HG03060 (cell line): ENCODE measurements at regions not wholly inside any gene's neighbourhood (a gene's known extent, or its start where the extent isn't known, plus 50 kb on each side); places are given as distances from the start of the nearest gene placed in this dataset.

ENCODE experiments used
- ATAC-seq: cut with Tn5 transposase; IDR thresholded peaks from one replicate; pipeline ENCODE4 v1.9.1; 2021; ENCODE audit warnings: low read depth, moderate number of reproducible peaks; ENCODE audit not compliant: unreplicated experiment

DNA sequence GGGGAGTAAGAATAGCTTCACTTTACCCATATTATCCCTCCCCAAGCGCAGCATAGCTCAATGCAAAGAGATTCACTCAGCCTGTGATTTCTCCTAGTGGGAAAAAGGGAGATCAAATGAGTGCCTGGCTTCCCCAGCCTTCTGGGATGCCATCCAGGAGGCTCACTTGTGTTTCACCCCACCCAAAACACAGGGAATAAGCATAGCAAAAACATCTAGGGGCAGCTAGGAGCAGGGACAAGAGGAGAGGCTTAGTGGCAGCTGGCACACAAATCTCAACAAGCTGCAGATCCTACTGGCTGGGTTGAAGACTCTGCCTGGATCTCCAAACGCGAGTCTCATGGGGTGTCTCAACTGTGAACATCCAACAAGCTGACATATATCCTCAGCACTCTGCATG, 715.8 kb downstream of the RNF144B start:
- no peak for ATAC-seq

DNA sequence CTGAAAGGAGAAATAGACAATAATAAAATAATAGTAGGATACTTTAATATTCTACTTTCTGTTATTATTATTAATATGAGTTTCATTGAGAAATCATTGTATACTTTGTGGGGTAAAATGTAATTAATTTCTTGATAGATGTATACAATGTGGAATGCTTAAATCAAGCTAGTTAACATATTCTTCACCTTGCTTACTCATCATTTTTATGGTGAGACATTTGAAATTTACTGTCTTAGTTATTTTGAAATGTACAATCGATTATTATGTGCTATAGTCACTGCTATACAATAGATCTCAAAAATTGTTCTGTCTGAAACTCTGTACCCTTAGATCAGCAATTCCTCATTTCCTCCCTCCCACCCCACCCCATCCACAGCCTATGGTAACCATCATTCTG, 720.3 kb downstream of the RNF144B start:
- no peak for ATAC-seq

DNA sequence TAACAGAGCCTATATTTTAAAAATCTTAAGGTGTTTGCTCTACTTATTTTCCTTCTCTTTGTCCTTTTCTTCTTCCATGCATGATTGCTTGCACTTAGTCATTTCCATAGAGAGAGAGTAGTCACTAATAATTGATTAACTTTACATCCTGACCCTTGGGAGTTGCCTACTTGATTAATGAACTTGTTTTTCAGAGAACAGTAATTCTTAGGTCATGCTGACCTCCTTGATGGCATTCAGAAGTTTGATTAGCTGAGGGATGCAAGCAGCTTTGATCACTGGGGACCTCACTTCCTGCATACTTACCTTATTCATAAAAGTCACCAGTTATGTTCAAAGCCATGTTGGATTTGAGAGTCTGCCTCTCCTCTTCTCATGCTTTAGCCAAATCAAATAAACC, 715.6 kb upstream of the ID4 start:
- ATAC-seq = no peak

DNA sequence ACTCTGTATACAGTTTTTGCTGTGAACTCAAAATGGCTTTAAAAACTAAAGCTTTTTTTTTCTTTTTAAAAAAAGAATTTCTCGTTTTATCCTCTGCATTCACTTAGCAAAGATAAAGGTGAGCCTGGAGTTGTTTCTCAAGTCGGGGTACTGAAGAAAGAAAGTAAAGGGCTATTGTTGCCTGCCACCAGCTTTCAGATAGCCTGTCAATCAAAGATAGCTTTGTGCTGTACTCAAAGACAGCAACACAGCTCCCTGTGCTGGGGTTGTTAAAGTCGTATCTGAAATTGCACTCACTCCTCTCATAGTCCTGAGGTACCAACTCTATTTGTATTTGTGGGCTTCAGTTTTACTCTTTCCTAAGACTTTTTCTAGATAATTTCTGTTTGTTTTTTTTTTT, 710.1 kb upstream of the ID4 start:
- no peak for ATAC-seq

DNA sequence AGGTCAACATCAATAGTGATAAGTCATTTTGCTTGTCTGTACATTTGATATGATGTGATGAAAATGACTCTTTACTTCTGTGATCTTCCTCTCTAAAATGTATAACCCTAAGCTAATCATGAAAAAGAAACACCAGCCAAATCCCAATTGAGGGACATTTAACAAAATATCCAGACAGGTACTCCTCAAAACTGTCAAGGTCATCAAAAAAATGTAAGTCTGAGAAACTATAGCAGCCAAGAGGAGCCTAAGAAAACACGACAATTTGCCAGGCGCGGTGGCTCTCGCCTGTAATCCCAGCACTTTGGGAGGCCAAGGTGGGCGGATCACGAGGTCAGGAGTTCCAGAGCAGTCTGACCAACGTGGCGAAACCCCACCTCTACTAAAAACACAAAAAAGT, 708.5 kb upstream of the ID4 start:
- ATAC-seq = no peak

DNA sequence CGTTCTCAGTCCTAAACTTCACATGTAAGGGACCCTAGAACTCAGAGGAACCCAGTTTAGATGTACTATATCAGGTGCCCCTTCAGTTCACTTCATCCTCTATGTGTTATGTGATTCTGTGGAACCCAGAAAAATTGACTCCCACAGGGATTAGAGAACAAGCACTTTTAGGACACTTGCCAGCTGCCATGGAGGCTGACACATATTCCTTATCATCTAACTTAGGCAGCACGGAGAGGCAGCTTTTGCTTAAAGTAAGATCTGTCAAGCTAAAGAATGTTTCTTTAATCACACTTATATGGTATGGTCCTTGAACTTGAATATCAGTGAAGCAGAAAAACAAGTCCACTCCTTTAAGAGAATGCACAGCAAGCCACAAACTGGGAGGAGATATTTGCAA, 701.5 kb upstream of the ID4 start:
- no peak for ATAC-seq

DNA sequence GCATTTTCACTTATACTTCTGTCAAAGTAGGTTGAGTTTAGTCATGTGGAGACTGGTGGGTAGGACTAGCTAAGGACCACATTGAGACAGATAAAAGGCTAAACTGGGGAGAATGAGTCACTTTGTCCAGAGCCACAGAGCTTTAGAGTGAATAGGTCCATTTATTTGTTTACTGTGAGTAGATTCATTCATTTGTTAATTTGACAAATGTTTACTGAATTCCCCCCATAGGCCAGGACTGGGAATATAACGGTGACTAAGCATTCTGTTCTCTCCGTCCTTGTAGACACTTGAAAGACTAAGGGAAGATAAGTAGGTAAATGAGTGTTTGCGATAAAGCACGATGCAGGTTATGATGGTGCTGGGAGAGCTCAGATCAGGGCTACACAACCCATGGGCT, 699.7 kb upstream of the ID4 start:
- no peak for ATAC-seq

DNA sequence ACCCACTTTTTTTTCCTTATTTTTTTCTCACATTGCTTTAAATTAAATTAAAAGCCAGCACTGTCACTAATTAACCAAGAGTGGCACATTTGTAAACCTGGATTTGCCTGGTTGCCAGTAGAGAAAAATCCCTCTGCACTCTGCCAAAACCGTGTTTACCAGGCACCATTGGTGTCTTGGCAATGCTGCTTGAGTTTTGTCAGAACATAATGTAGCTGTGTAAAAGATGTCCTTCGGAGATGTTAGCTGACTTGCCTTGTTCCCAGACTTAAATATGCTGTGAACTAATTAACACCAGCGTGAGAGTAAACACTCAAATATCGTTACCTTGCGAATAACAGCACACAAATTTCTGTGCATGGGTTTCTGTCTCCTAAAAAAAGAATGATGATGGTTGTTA, 694.9 kb upstream of the ID4 start:
- ATAC-seq = no peak

DNA sequence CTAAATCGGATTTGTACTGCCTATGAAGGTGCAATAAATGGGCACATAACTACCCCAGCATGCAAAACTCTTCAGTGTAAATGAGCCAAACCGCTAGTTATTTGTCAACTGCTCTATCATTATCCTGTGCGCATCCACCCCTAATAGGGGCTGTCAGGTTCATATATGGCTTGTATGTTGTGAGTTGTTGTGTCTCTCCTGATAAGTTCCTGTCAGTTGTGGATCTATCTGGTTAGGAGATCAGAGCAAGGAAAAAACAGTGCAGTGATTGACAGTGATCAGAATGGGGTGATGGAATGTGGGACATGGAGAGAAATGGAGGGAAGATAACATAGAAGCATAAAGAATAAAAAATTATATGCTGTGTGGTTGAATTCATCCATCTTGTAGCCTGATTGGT, 686.9 kb upstream of the ID4 start:
- no peak for ATAC-seq

DNA sequence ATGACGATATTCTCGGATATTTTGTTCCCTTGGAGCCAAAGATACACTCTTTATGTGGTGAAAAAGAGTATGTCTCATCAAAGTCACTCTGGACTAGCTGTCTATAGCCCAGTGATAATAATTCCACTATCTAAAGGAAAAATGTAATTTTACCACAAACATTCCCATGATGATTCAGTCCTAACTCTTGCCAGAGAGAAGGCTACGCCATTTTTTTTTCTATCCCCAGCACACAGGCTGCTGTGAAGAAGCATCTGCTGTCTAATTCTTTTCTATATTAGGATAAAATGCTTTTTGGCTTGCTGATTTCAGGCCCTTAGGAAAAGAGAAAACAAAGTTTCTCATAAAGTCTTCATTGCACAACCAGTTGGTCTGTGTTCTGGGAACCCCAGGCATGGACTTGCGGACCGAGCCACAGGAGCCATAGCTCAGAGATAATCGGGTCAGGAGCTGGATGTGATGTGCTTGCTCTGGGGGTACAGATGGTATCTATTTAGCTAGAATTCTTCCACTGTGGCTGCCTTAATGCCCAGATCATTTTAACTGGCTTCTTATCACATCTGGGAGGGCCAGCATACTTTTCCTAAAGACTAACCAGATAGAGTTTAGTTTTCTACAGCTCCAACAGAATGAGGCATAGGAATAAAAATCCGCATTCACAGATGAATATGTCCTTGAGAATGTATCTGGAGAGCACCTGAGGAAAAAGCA, 683.7 kb upstream of the ID4 start:
- no peak for ATAC-seq

DNA sequence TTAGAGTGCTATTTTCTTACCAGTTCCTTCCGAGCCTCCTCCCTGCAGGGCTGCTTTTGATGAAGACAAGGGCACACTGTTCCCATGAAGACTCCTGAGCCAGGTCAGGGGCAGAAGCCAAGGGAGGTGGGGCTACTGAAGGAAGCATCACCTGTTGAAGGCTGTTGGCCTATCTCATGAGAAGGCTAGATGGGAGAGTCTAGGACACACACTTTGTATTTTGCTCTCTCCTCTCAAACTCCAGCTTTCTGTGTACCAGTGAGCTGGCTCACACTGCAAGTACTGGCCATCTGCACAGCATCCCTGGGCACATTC, 683.2 kb upstream of the ID4 start:
- no peak for ATAC-seq

DNA sequence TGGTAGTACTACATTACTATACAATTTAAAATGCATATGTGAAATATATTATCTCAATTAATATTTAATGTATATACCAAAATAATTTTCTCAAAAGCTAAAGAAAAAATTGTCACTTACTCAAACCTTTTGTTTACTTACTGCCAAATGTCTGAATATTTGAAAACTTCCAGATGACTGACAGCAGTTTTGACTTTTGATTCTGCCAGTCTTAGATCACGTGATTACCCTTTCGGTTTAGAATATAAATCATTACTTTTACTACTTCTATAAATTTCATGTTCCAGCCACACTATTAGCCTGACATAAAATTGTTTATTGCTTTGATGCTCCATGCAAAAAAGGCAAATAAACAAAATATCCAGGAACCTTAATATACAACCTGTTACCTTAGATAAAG, 680.7 kb upstream of the ID4 start:
- ATAC-seq = no peak

DNA sequence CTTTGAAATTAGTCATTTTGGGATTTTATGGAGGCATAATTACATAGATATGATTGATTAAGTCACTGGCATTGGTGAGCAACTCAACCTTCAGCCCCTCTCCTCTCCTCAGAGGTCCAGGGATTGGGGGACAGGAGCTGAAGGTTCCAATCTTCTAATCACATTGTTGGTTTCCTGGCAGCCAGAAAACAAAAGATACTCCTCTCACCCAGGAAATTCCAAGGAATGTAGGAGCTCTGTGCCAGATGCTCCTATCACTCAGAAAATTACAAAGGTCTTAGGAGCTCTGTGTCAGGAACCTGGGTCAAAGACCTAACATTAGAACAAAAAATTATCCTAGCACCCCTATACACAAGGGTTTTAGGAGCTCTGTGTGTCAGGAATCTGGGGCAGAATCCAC, 679.7 kb upstream of the ID4 start:
- no peak for ATAC-seq

DNA sequence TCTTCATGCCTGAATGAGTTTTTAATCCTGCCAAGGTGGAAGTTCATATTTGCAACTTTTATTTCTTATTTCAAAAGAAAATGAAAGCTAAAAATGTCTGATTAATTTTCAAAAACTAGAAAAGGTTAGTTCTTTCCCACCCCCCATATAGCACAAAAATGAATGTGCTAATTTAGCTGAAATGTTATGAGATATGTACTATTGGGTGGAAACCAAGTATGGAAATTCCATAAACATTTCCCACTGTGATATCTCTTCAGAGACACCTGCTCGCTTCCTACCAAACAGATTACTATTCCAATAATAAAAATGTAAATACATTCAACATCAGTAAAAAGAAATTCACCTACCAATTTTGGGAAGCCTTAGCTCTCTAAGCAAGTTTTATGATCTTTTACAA, 678.6 kb upstream of the ID4 start:
- no peak for ATAC-seq

DNA sequence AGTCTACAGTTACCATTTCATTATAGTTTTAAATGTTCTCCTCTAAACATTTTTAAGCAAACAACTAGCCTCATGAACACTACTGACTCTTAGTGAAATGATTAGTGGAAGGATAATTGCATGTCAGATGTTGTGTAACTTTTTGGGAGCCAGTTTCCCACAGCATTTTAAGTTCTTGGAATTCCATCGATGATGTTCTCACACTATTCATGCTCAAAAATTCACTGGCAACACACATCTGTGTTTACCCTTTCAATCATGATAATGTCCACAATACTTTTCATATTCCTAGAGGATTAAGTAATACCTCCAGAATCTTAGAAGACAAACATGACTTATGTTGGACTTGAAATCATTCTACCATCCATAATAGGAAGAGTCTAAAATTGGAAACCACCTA, 678.1 kb upstream of the ID4 start:
- no peak for ATAC-seq

DNA sequence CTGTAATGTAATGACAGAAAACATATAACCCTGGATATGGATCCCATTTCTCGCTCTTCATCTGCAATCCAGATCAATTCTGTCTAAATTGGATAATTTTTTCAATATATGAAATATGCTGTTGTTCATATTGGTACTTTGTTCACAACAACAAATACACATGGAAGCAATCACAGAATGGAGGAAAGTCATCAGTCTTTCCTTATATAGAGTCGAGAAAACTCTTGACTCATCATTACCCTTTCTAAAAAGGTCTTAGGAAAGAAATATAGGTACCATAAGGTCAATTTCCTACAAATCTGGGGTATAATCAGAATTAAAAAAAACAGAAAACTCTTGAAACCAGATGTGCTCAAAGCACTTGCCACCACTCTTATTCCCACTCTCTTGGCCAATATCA, 677.6 kb upstream of the ID4 start:
- ATAC-seq = no peak

DNA sequence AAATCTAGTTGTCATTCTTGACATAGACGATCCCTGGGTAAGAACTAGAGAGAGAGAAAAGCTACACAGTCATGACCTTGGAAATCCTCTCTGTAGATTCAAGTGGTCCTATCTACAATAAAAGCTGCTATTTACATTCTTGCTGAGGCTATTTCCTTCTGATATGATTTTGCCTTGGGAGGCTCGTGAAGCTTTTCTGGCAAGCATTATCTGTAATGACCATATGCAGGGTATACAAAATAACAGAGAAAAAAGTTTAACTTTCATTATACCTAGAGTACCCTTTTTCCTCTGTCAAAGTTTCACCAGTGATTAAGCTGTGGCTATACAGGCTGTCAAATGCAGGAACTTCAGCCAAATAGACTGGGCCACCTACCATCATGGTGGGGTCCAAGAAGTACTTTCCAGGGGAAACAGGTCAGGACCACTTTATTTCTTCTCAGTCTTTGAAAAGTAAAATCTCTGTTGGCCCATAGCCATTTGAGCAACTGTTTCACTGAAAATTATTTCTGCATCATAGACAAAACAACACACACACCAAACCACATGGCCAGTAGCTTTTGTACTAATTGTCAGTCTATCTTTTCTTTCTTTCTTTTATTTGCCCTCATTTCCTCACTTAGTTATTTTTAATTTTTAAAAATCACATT, 677.0 kb upstream of the ID4 start:
- no peak for ATAC-seq

DNA sequence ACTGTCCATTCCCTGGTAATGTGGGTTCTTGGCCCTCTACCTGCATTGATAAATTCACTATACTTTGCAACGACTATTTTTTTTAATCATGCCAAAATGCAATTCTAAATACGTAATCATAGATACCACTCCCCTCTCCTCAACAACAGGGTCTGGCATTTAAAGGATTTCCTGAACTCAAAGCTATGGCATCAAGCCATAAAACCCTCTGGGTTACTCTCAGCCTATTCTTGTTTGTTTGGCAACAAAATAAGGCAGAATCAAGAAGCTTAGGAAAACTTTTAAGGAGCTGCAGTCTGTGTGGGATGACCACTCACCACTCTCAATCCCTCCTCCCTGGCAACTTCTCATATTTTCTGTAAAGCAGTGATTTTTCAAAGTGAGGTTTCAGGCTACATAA, 669.9 kb upstream of the ID4 start:
- no peak for ATAC-seq

DNA sequence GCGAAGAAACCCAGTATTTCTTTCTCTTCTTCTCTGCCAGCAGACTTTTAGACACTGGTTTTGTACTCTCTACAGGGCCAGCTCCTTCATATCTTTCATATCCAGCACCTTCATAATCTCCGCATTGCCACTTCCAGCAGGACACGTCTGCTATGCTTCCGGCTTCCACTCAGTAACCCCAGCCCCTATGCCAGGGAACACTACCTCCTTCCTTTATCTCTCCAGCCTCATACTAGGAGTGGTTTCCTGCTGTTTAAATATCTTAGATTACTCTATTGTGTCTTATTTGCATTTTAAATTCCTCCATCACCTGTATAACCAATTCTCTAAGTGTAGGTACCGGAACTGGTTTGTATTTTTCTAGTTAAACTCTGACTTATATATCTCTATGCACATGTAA, 667.8 kb upstream of the ID4 start:
- no peak for ATAC-seq

DNA sequence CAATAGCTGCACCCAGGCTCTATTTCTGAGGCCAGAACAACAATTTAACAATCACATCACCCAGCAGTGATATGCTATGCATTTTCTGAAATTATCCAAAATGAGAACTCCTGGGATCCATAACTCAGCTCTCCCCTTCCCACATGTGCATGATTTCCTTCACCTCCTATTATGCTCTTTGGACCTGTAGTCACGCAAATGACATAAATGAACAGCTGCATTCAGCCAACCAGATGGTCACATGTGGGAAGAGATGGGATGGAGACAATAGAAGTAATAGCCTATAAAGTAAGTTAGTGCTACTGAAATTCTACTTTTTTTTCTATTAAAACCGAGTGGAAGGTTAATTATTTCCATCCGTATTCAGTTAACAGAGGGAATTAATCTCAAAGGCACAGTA, 662.1 kb upstream of the ID4 start:
- no peak for ATAC-seq

DNA sequence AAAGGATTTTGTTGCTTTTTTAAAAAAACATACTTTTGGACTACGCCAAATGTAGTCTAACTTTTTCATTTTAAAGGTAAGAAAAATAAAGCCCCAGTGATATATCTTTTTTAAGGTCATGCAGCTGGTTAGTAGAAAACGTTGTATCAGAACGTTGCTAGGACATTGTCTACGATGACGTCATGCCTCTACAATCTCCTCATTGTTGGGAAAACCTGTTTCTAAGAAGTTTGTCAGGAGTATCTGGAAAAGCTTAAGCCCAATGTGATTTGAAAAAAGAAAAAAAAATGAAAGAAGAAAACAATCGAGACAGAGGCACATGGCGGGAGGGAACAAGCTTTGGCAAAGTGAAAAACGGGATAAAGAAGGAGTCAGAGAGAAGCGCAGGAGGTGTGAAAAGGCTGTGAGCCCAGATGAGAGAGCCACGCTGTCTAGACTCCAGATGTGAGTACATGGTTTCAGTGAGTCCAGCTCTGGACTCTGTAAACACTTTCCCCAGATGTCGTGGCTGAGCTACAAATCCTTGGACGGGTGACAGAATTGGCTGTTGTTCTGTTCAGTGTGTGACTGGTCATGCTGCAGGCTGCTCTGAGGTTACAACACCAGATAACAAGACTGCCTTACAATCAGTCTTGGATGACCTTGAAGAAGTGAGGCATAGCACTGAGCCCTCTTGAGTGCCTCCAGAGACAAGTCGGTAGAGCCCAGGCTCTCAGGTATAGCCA, 656.7 kb upstream of the ID4 start:
- no peak for ATAC-seq

DNA sequence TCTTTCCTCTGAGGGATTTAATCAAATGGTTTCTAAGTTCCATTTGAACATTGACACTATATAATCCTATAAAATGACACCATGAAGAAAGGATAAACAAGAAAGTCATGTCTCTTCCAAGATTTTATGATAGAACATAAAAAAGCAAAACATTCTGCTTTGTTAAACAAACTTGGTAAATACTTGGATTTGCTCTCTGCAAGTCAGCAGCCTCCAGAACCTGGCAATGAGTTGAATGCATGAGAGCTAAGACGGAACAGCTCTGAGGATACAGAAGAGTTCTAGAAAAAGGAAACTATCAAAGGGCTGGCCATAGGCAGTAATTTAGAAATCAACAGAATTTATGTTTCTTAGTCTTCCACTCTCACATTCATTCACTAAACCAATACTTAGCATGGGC, 656.0 kb upstream of the ID4 start:
- no peak for ATAC-seq
